DOHH2 (cell line): ENCODE measurements at regions not wholly inside any gene's neighbourhood (a gene's known extent, or its start where the extent isn't known, plus 50 kb on each side); places are given as distances from the start of the nearest gene placed in this dataset.

Experiments used
- H3F3A ChIP-seq: fragments of 200-600 bp; sonication (generic), shearing (Covaris generic); 2 replicates; pipeline ENCODE4 v1.6.0; 2016; ENCODE audit warnings: antibody characterized with exemption, mild to moderate bottlenecking; ENCODE audit not compliant: control insufficient read depth, insufficient read depth
- H3K27ac ChIP-seq: fragments of 200-600 bp; sonication (generic); 2 replicates; pipeline ENCODE4 v1.5.1; 2014; ENCODE audit warnings: low read depth, mild to moderate bottlenecking, low read length, moderate library complexity
- H3K27me3 ChIP-seq: fragments of 200-600 bp; sonication (generic); 2 replicates; pipeline ENCODE4 v1.6.1; 2014; ENCODE audit warnings: mild to moderate bottlenecking, low read length, mixed read lengths; ENCODE audit not compliant: control insufficient read depth
- H3K36me3 ChIP-seq: fragments of 200-600 bp; sonication (generic); 2 replicates; pipeline ENCODE4 v1.6.1; 2014; ENCODE audit warnings: mild to moderate bottlenecking, low read length, moderate library complexity, mixed read lengths; ENCODE audit not compliant: control insufficient read depth
- H3K4me1 ChIP-seq: fragments of 200-600 bp; sonication (generic); 2 replicates; pipeline ENCODE4 v1.6.1; 2014; ENCODE audit warnings: mild to moderate bottlenecking, low read length, mixed read lengths; ENCODE audit not compliant: control insufficient read depth
- H3K4me2 ChIP-seq: fragments of 200-600 bp; sonication (generic); 2 replicates; pipeline ENCODE4 v1.6.0; 2014; ENCODE audit warnings: mild to moderate bottlenecking, low read length, moderate library complexity
- H3K4me3 ChIP-seq: fragments of 200-600 bp; sonication (generic); 2 replicates; pipeline ENCODE4 v1.5.1; 2014; ENCODE audit warnings: mild to moderate bottlenecking, low read length, mixed read lengths
- H3K79me2 ChIP-seq: fragments of 200-600 bp; sonication (generic); 2 replicates; pipeline ENCODE4 v1.6.1; 2014; ENCODE audit warnings: mild to moderate bottlenecking, low read length, mixed read lengths; ENCODE audit not compliant: control insufficient read depth
- H3K9me2 ChIP-seq: fragments of 200-600 bp; sonication (generic); replicated peaks from 2 replicates; pipeline ENCODE4 v1.6.1; 2014; ENCODE audit warnings: mild to moderate bottlenecking, low read length, mixed read lengths; ENCODE audit not compliant: control insufficient read depth
- H3K9me3 ChIP-seq: fragments of 200-600 bp; sonication (generic); 2 replicates; pipeline ENCODE4 v1.6.1; 2014; ENCODE audit warnings: antibody characterized with exemption, low read length, mixed read lengths; ENCODE audit not compliant: control insufficient read depth, insufficient read depth
- H4K20me1 ChIP-seq: fragments of 200-600 bp; sonication (generic); 2 replicates; pipeline ENCODE4 v1.6.0; 2014; ENCODE audit warnings: low read depth, mild to moderate bottlenecking, antibody characterized with exemption, low read length, moderate library complexity; ENCODE audit not compliant: control insufficient read depth, insufficient read depth
- EZH2phosphoT487 ChIP-seq: fragments of 200-600 bp; sonication (generic); IDR thresholded peaks from 2 replicates; pipeline ENCODE4 v1.6.1; 2017; ENCODE audit warnings: borderline replicate concordance, mild to moderate bottlenecking, antibody characterized with exemption, low read length, moderate library complexity, mixed read lengths
- TF ChIP-seq, protein P1 (sequence below): fragments of 200-600 bp; sonication (generic); IDR thresholded peaks from one replicate; pipeline ENCODE4 v1.5.1; 2014; ENCODE audit warnings: antibody characterized with exemption, mild to moderate bottlenecking, low read depth, low read length; ENCODE audit not compliant: poor library complexity, severe bottlenecking

DNA sequence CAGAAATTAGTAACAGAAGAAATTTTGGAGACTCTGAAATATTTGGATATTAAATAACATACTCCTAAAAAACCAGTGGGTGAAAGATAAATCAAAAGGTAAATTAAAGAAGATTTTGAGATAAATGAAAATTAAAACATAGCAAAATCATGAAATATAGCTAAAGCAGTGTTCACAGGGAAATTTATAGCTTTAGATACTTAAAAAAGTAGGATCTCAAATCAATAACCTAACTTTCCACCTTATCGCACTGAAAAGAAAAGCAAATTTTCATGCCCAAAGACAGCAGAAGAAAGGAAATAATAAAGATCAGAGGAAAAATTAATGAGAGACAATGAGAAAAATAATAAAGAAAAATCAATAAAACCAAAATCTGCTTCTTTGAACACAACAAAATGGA lies 135.1 kb upstream of the KLF7 start:
- Histone ChIP-seq H3K27ac (no peak overlapping the region), H4K20me1 (no peaks in the 10 kb centered on the region), H3K36me3 (no peaks in the 10 kb centered on the region), H3K4me2 (no peak overlapping the region), H3K79me2 (no peaks in the 10 kb centered on the region), H3K9me3 (no peaks in the 10 kb centered on the region), H3K4me3 (no peak overlapping the region), H3F3A (no peaks in the 10 kb centered on the region), H3K4me1 (no peaks in the 10 kb centered on the region), H3K27me3 (no peaks in the 10 kb centered on the region), H3K9me2 (no peaks in the 10 kb centered on the region)
- no peak for TF ChIP-seq EZH2phosphoT487
- TF ChIP-seq, protein P1, sequence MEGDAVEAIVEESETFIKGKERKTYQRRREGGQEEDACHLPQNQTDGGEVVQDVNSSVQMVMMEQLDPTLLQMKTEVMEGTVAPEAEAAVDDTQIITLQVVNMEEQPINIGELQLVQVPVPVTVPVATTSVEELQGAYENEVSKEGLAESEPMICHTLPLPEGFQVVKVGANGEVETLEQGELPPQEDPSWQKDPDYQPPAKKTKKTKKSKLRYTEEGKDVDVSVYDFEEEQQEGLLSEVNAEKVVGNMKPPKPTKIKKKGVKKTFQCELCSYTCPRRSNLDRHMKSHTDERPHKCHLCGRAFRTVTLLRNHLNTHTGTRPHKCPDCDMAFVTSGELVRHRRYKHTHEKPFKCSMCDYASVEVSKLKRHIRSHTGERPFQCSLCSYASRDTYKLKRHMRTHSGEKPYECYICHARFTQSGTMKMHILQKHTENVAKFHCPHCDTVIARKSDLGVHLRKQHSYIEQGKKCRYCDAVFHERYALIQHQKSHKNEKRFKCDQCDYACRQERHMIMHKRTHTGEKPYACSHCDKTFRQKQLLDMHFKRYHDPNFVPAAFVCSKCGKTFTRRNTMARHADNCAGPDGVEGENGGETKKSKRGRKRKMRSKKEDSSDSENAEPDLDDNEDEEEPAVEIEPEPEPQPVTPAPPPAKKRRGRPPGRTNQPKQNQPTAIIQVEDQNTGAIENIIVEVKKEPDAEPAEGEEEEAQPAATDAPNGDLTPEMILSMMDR = no peak

DNA sequence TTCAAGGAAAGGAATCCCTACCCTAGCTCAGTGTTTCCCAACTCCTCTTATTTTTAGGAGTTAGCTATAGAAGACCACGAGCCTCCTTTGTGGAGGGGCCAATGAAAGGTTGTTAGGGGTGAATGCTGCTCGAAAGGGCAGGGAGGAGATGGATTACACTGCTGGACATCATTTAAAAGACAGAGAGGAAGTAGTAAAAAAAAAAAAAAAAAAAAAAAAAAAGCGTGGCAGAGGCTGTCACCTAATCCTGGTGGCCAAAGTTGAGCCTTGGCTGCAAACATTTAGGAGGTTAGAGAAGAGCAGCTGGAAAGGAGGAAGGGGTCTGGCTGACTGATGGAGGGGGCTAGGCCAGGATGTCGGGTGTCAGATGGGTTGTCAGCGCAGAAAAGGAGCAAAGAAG lies 139.0 kb upstream of the KLF7 start:
- Histone ChIP-seq H3K79me2 (no peaks in the 10 kb centered on the region), H3K4me2 (no peak overlapping the region), H3K4me3 (no peak overlapping the region), H3K4me1 (no peaks in the 10 kb centered on the region), H3F3A (no peaks in the 10 kb centered on the region), H3K9me3 (no peaks in the 10 kb centered on the region), H3K27me3 (no peaks in the 10 kb centered on the region), H3K36me3 (no peaks in the 10 kb centered on the region), H3K9me2 (no peaks in the 10 kb centered on the region), H3K27ac (no peak overlapping the region), H4K20me1 (no peaks in the 10 kb centered on the region)
- TF ChIP-seq EZH2phosphoT487 = no peak
- TF ChIP-seq, protein P1 = no peak

DNA sequence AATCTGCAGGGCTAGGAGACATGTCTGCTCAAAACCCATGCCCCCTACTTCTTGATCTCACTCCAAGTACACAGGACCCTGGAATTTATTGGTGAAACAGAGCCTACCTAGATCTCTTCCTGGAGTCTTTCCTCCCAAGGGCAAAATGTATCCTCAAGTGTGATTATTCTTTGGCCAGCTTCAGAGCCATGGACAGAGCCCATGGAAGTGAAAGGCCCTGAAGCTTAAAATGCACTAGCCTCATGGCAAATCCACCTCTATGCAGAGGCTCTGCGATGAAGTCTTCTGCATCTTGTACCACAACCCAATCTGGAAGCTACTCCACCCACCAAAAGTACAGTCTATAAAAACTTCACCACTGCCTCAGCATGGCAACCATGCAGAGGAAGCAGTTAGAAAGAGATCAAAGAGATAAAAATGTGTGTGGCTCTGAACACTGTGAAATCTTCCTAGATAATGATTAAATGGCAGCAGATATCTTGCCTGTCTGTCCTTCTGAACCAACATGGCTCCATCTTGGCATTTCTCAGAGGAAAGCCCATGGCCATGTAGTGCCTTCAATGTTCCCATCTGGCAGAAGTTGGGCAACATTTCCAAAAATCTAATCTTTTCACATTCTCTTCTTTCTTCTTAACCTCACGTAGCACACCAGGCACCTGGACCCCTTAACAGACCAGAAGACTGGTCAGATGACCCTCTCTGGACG lies 142.9 kb upstream of the KLF7 start:
- no peaks in the 10 kb centered on the region for H3K4me1 ChIP-seq
- no peak overlapping the region for H3K27ac ChIP-seq
- no peaks in the 10 kb centered on the region for H3K36me3 ChIP-seq
- H3K4me2 ChIP-seq = no peak overlapping the region
- H3K27me3 ChIP-seq = no peaks in the 10 kb centered on the region
- H3K9me2 ChIP-seq = no peaks in the 10 kb centered on the region
- no peaks in the 10 kb centered on the region for H3K79me2 ChIP-seq
- H3F3A ChIP-seq = no peaks in the 10 kb centered on the region
- no peak overlapping the region for H3K4me3 ChIP-seq
- TF ChIP-seq, protein P1 = no peak
- no peak for TF ChIP-seq EZH2phosphoT487
- no peaks in the 10 kb centered on the region for H4K20me1 ChIP-seq
- no peaks in the 10 kb centered on the region for H3K9me3 ChIP-seq
